Natural killer cell (primary cell): ENCODE measurements at regions not wholly inside any gene's neighbourhood (a gene's known extent, or its start where the extent isn't known, plus 50 kb on each side); places are given as distances from the start of the nearest gene placed in this dataset.

Source experiments
- ATAC-seq, 3 donors: fragments of 150-1000 bp in 2 of 3; fragments of 200-7000 bp in 1 of 3; cut with Tn5 transposase; 1 replicate in 1 of 3; 2 replicates in 2 of 3; pipeline ENCODE4 v1.10.0; 2021; ENCODE audit warnings: mild to moderate bottlenecking in 2 of 3, moderate library complexity in 2 of 3
- DNase-seq, 2 donors: peaks; one replicate each; pipeline versions ENCODE4 v3.0.0 to v3.0.0-alpha.2; 2013 to 2021; ENCODE audit warnings: mixed read lengths in 1 of 2
- H3K27ac ChIP-seq: one replicate; pipeline ENCODE4 v1.5.1; 2013; ENCODE audit warnings: mild to moderate bottlenecking, low read length
- H3K27me3 ChIP-seq: one replicate; pipeline ENCODE4 v1.6.1; 2013; ENCODE audit warnings: low read length; ENCODE audit not compliant: control insufficient read depth, insufficient read depth
- H3K36me3 ChIP-seq: one replicate; pipeline ENCODE4 v1.6.1; 2013; ENCODE audit warnings: low read length; ENCODE audit not compliant: control insufficient read depth, insufficient read depth
- H3K4me1 ChIP-seq: one replicate; pipeline ENCODE4 v1.6.1; 2013; ENCODE audit warnings: low read length; ENCODE audit not compliant: control insufficient read depth, insufficient read depth
- H3K4me3 ChIP-seq: one replicate; pipeline ENCODE4 v1.5.1; 2013; ENCODE audit warnings: low read length
- H3K9me3 ChIP-seq: one replicate; pipeline ENCODE4 v1.6.1; 2013; ENCODE audit warnings: low read length; ENCODE audit not compliant: control insufficient read depth, insufficient read depth
- H3K27ac Mint-ChIP-seq, 2 donors: one replicate each; pipeline ENCODE4 v1.8.0; 2022; ENCODE audit warnings: mild to moderate bottlenecking in 2 of 2, mixed read lengths in 2 of 2, moderate library complexity in 1 of 2
- H3K27me3 Mint-ChIP-seq, 2 donors: one replicate each; pipeline ENCODE4 v1.8.0; 2022; ENCODE audit warnings: low read depth in 2 of 2, mixed read lengths in 2 of 2
- H3K36me3 Mint-ChIP-seq: one replicate; pipeline ENCODE4 v1.8.0; 2022; ENCODE audit warnings: mixed read lengths
- H3K4me1 Mint-ChIP-seq, 2 donors: one replicate each; pipeline ENCODE4 v1.8.0; 2022; ENCODE audit warnings: mixed read lengths in 2 of 2
- H3K4me3 Mint-ChIP-seq: one replicate; pipeline ENCODE4 v1.8.0; 2022; ENCODE audit warnings: mild to moderate bottlenecking, moderate library complexity, mixed read lengths
- H3K9me3 Mint-ChIP-seq, 2 donors: one replicate each; pipeline ENCODE4 v1.8.0; 2022; ENCODE audit warnings: mixed read lengths in 2 of 2
- WGBS: methylation state at CpG from one replicate; pipeline ENCODE4 v1.1.7; 2013; ENCODE audit warnings: missing lambda C conversion rate; ENCODE audit not compliant: insufficient coverage; 5-methylcytosine and 5-hydroxymethylcytosine counted together
- intact Hi-C: fragments of 100-400 bp; cut with micrococcal nuclease; formaldehyde crosslinking; loops from one replicate; pipeline ENCODE4 v1.14.2; 2022
- TF ChIP-seq, protein P1 (sequence below): fragments of 200-600 bp; IDR thresholded peaks from one replicate; pipeline ENCODE4 v1.8.0; 2022; ENCODE audit warnings: antibody characterized with exemption

DNA sequence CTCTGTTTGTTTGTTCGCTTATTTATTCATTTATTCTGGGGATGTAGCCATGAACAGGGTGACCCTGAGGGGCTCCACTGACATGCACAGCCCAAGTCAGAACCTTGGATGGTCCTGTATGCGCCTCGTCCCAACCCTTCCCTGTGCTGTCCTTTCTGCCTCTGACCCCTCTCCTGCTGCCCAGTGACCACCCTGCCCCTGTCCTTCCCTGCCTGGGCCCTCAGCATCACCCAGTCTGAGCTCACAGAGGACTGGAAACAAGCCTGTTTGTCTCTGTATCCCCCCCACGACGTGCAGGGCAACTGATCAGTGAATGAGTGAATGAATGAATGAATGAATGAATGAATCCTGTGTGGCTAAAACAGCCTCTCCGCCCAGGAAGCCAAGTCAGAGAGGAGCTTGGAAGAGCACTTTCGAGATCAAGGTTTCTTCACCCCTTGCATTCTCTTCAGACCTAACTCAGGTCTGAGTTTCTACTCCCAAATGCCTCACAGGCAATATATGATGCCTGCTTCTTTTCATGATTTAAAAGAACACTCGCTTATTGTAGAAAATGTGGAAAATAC, 157.7 kb downstream of the SMAD6 start:
- Histone ChIP-seq H3K9me3 (no peaks in the 10 kb centered on the region), H3K27me3 (no peaks in the 10 kb centered on the region), H3K27ac (no peak overlapping the region), H3K4me1 (peaks cover 3% of the 10 kb centered on the region), H3K4me3 (no peak overlapping the region), H3K36me3 (no peaks in the 10 kb centered on the region)
- ATAC-seq (no peak), DNase-seq (no peak)
- no peak overlapping the region for H3K4me3 Mint-ChIP-seq
- H3K27me3 Mint-ChIP-seq = peaks cover 8 to 14% of the 10 kb centered on the region in 2 donors
- H3K4me1 Mint-ChIP-seq = peaks cover 4 to 9% of the 10 kb centered on the region in 2 donors
- intact Hi-C loops = no loop called here
- WGBS = 88% methylated on average over 7 of the region's 8 CpGs
- H3K27ac Mint-ChIP-seq = no peak overlapping the region
- no peaks in the 10 kb centered on the region for H3K36me3 Mint-ChIP-seq
- TF ChIP-seq, protein P1, sequence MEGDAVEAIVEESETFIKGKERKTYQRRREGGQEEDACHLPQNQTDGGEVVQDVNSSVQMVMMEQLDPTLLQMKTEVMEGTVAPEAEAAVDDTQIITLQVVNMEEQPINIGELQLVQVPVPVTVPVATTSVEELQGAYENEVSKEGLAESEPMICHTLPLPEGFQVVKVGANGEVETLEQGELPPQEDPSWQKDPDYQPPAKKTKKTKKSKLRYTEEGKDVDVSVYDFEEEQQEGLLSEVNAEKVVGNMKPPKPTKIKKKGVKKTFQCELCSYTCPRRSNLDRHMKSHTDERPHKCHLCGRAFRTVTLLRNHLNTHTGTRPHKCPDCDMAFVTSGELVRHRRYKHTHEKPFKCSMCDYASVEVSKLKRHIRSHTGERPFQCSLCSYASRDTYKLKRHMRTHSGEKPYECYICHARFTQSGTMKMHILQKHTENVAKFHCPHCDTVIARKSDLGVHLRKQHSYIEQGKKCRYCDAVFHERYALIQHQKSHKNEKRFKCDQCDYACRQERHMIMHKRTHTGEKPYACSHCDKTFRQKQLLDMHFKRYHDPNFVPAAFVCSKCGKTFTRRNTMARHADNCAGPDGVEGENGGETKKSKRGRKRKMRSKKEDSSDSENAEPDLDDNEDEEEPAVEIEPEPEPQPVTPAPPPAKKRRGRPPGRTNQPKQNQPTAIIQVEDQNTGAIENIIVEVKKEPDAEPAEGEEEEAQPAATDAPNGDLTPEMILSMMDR = no peak
- H3K9me3 Mint-ChIP-seq = no peaks in the 10 kb centered on the region

DNA sequence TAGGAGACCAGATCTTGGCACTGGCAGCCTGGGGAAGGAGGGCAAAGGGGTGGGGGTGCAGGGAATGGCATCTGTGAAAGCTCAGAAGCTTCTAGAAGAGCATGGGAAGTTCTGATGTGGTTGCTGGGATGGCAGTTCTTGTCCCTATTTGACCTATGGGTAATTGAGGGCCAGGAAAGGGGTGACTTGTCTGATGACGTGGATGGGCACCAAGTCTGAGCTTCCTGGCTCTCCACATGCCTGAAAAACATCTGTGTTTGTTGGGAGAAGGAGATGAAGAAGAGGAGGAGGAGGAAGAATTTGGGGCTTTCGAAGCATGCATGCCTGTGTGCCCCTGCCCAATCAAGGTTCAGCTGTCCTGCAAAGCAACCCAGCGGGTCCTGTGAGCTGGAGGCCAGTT, 158.8 kb downstream of the SMAD6 start:
- DNase-seq = no peak
- H3K27me3 Mint-ChIP-seq = peaks cover 8 to 14% of the 10 kb centered on the region in 2 donors
- no peaks in the 10 kb centered on the region for H3K9me3 ChIP-seq
- H3K4me1 Mint-ChIP-seq = peaks cover 4 to 9% of the 10 kb centered on the region in 2 donors
- H3K27ac ChIP-seq = no peak overlapping the region
- ATAC-seq = no peak
- H3K9me3 Mint-ChIP-seq = no peaks in the 10 kb centered on the region
- H3K36me3 ChIP-seq = no peaks in the 10 kb centered on the region
- no peak overlapping the region for H3K27ac Mint-ChIP-seq
- H3K4me3 Mint-ChIP-seq = no peak overlapping the region
- TF ChIP-seq, protein P1 = no peak
- no peaks in the 10 kb centered on the region for H3K36me3 Mint-ChIP-seq
- intact Hi-C loops = no loop called here
- WGBS = 86% methylated on average over 3 of the region's 3 CpGs
- H3K4me1 ChIP-seq = peaks cover 6% of the 10 kb centered on the region
- H3K27me3 ChIP-seq = no peaks in the 10 kb centered on the region
- H3K4me3 ChIP-seq = no peak overlapping the region

DNA sequence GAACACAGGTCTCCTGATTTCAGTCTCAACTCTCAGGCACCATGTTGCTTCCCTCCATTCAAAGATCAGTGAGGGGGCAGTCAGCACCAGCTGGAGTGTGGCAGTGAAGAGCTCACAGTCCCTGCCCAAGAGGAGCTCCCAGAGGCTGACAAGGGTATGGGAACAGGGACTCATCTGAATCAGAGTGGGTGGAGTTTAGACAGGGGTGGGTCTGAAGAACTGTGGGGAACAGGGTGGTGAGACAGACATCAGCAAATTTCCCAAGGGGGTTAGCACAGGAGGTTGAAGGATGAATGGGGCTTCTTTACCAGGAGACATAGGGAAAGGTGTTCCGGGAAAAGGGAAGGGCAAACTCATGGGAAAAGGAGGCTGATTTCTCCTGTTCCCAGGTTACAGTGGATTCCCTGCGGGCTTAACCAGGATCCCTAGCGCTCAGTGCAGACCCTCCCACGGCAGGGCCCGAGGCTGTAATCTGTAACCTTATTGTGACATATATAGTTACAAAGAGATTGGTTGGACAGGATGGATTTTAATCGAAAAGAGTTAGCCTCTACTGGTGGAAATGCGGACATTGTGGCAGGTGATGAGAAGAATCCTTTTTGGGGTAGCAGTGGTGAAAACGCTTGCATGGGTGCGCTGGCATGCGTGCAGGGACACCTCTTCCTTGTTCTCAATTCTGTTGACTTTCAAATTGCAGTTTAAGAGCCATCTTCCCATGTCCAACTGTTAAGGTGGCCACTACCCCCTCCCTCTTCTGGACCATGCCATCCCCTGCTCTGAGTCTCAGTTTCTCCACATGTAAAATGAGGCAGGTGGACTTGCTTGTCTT, 160.3 kb downstream of the SMAD6 start:
- H3K27me3 Mint-ChIP-seq = peaks cover 4 to 13% of the 10 kb centered on the region in 2 donors
- intact Hi-C loops = no loop called here
- Histone ChIP-seq H3K36me3 (no peaks in the 10 kb centered on the region), H3K4me1 (peaks cover 15% of the 10 kb centered on the region), H3K9me3 (no peaks in the 10 kb centered on the region), H3K27me3 (no peaks in the 10 kb centered on the region), H3K4me3 (no peak overlapping the region), H3K27ac (no peak overlapping the region)
- no peaks in the 10 kb centered on the region for H3K36me3 Mint-ChIP-seq
- WGBS = 94% methylated on average over 10 of the region's 10 CpGs
- H3K4me1 Mint-ChIP-seq = peaks cover 4 to 9% of the 10 kb centered on the region in 2 donors
- H3K27ac Mint-ChIP-seq = no peak overlapping the region
- DNase-seq (no peak), ATAC-seq (peak in 1 of 3 donors; percentile 8)
- TF ChIP-seq, protein P1 = no peak
- no peaks in the 10 kb centered on the region for H3K9me3 Mint-ChIP-seq
- no peak overlapping the region for H3K4me3 Mint-ChIP-seq
